KMS-11 (cell line): ENCODE measurements at regions not wholly inside any gene's neighbourhood (a gene's known extent, or its start where the extent isn't known, plus 50 kb on each side); places are given as distances from the start of the nearest gene placed in this dataset.
"Not testable (repeated sequence)": the region's sequence is repeated elsewhere in the genome, so short reads cannot be mapped to it uniquely, and the experiment has no call there.

Experiments used
- H2AFZ ChIP-seq: fragments of 200-600 bp; sonication (generic); 2 replicates; pipeline ENCODE4 v1.6.1; 2016; ENCODE audit warnings: antibody characterized with exemption, mixed run types, low read depth
- H3K27ac ChIP-seq: fragments of 200-600 bp; sonication (generic); 2 replicates; pipeline ENCODE4 v1.6.1; 2016; ENCODE audit warnings: mild to moderate bottlenecking, mixed run types
- H3K27me3 ChIP-seq: fragments of 200-600 bp; sonication (generic); 2 replicates; pipeline ENCODE4 v1.6.1; 2017; ENCODE audit warnings: mild to moderate bottlenecking, low read depth, mixed run types, moderate library complexity; ENCODE audit not compliant: insufficient read depth
- H3K36me3 ChIP-seq: fragments of 200-600 bp; sonication (generic); 2 replicates; pipeline ENCODE4 v1.6.1; 2017; ENCODE audit warnings: mild to moderate bottlenecking, mixed run types; ENCODE audit not compliant: insufficient read depth
- H3K4me1 ChIP-seq: fragments of 200-600 bp; sonication (generic); 2 replicates; pipeline ENCODE4 v1.6.1; 2016; ENCODE audit warnings: mild to moderate bottlenecking, low read depth, mixed run types; ENCODE audit not compliant: poor library complexity, severe bottlenecking
- H3K4me2 ChIP-seq: fragments of 200-600 bp; sonication (generic); 2 replicates; pipeline ENCODE4 v1.7.0; 2016; ENCODE audit warnings: mild to moderate bottlenecking, mixed run types
- H3K4me3 ChIP-seq: fragments of 200-600 bp; sonication (generic); IDR thresholded peaks from 2 replicates; pipeline ENCODE4 v1.6.1; 2017; ENCODE audit warnings: low read depth, low read length, mixed read lengths; ENCODE audit not compliant: insufficient read depth
- H3K79me2 ChIP-seq: fragments of 200-600 bp; sonication (generic); 2 replicates; pipeline ENCODE4 v1.6.1; 2016; ENCODE audit warnings: low read depth, mixed run types; ENCODE audit not compliant: insufficient read depth
- H3K9ac ChIP-seq: fragments of 200-600 bp; sonication (generic); 2 replicates; pipeline ENCODE4 v1.6.1; 2016; ENCODE audit warnings: mild to moderate bottlenecking, mixed run types
- H4K20me1 ChIP-seq: fragments of 200-600 bp; sonication (generic); 2 replicates; pipeline ENCODE4 v1.6.1; 2016; ENCODE audit warnings: mild to moderate bottlenecking, mixed run types; ENCODE audit not compliant: insufficient read depth
- CTCF ChIP-seq: fragments of 200-600 bp; sonication (generic); conservative IDR thresholded peaks from 2 replicates; pipeline ENCODE4 v1.6.1; 2017; ENCODE audit warnings: low read depth, mild to moderate bottlenecking, antibody characterized with exemption, low read length, moderate library complexity, mixed read lengths

DNA sequence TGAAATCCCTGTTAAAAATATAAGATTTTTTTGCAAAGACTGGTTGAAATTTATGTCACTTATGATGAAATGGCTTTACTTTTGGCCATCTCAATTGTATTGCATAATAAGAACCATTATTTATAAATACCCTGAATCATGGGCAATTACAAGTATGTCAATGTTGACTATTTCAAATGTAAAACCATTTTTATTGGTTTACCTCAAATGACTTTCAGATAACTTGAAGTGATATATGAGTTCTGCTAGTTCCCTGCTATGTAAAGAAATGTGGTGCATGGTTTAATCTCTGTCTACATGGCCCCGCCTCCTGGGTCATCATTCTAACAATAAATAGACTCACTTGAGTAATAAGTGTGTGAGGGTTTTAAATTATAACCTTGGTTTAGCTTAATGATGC, 275.6 kb upstream of the PREP start:
- TF ChIP-seq CTCF, result no peak
- Histone ChIP-seq H3K79me2 (no peaks in the 10 kb centered on the region), H3K4me3 (no peak overlapping the region), H3K36me3 (no peaks in the 10 kb centered on the region), H4K20me1 (no peaks in the 10 kb centered on the region), H3K27me3 (no peaks in the 10 kb centered on the region; the same call in 1 of the 2 replicates), H3K27ac (no peak overlapping the region), H3K4me1 (peaks cover 19% of the 10 kb centered on the region), H3K9ac (no peak overlapping the region), H3K4me2 (no peak overlapping the region), H2AFZ (no peak overlapping the region)

- Histone ChIP-seq H3K9ac (no peak overlapping the region), H3K4me3 (no peak overlapping the region), H2AFZ (no peak overlapping the region), H3K4me1 (peaks cover 19% of the 10 kb centered on the region), H3K27me3 (no peaks in the 10 kb centered on the region; the same call in 1 of the 2 replicates), H4K20me1 (no peaks in the 10 kb centered on the region), H3K79me2 (no peaks in the 10 kb centered on the region), H3K27ac (no peak overlapping the region), H3K4me2 (no peak overlapping the region), H3K36me3 (no peaks in the 10 kb centered on the region)
- TF ChIP-seq CTCF, result no peak
These were observed 275.0 kb upstream of the PREP start for GRCh38 chr6:105677671-105678475.

- Histone ChIP-seq H2AFZ (no peak overlapping the region), H3K27ac (no peak overlapping the region)
- TF ChIP-seq CTCF, result no peak
These were observed 274.0 kb upstream of the PREP start for GRCh38 chr6:105676857-105677256.

GRCh38 chr6:105675715-105676397, 273.0 kb upstream of the PREP start:
- H3K27ac ChIP-seq, result peak overlapping the region; percentile 44
- no peaks in the 10 kb centered on the region for H3K79me2 ChIP-seq
- peaks cover 19% of the 10 kb centered on the region for H3K4me1 ChIP-seq
- H3K9ac ChIP-seq, result no peak overlapping the region
- H4K20me1 ChIP-seq, result no peaks in the 10 kb centered on the region
- no peaks in the 10 kb centered on the region for H3K36me3 ChIP-seq
- H2AFZ ChIP-seq, result peak overlapping the region; percentile 34
- no peak overlapping the region for H3K4me3 ChIP-seq
- peak overlapping the region; percentile 13; the same call in 1 of the 2 replicates for H3K4me2 ChIP-seq
- no peak for TF ChIP-seq CTCF
- H3K27me3 ChIP-seq, result no peaks in the 10 kb centered on the region; the same call in 1 of the 2 replicates

More at GRCh38 chr6:105676857-105677256, 274.0 kb upstream of the PREP start:
- peaks cover 19% of the 10 kb centered on the region for H3K4me1 ChIP-seq
- H4K20me1 ChIP-seq, result no peaks in the 10 kb centered on the region
- H3K79me2 ChIP-seq, result no peaks in the 10 kb centered on the region
- no peaks in the 10 kb centered on the region for H3K36me3 ChIP-seq
- no peak overlapping the region for H3K9ac ChIP-seq
- no peak overlapping the region for H3K4me3 ChIP-seq
- H3K27me3 ChIP-seq, result no peaks in the 10 kb centered on the region; the same call in 1 of the 2 replicates
- H3K4me2 ChIP-seq, result no peak overlapping the region

- H3K4me2 ChIP-seq, H3K36me3 ChIP-seq, H3K27me3 ChIP-seq, H2AFZ ChIP-seq, H4K20me1 ChIP-seq, H3K4me3 ChIP-seq, H3K9ac ChIP-seq, H3K79me2 ChIP-seq, H3K27ac ChIP-seq: not testable (repeated sequence)
- peaks cover 13% of the 10 kb centered on the region for H3K4me1 ChIP-seq
These were observed 270.1 kb upstream of the PREP start for GRCh38 chr6:105672856-105673538.
